NCI-H1417 (cell line): ENCODE measurements at regions not wholly inside any gene's neighbourhood (a gene's known extent, or its start where the extent isn't known, plus 50 kb on each side); places are given as distances from the start of the nearest gene placed in this dataset.
A peak's percentile ranks its signal among the peaks of the same experiment; 100 is the strongest.

Source experiments
- DNase-seq, 3 experiments: peaks; one replicate each; lab custom pipeline; 2025; lab: John Stamatoyannopoulos, UW

- DNase-seq, result no peak
These were observed 209.9 kb downstream of the COL4A1 start for GRCh38 chr13:110097013-110097412.

- no peak for DNase-seq
These were observed 214.1 kb downstream of the COL4A1 start for GRCh38 chr13:110092831-110093247.

GRCh38 chr13:110089815-110090214 is 217.1 kb downstream of the COL4A1 start:
- no peak for DNase-seq

GRCh38 chr13:110089100-110089499 is 217.9 kb downstream of the COL4A1 start:
- no peak for DNase-seq

- peak in 1 of 3 experiments; percentile 18 for DNase-seq
These were observed 233.0 kb downstream of the COL4A1 start for GRCh38 chr13:110073982-110074381.

GRCh38 chr13:110070511-110071120 is 236.3 kb downstream of the COL4A1 start:
- DNase-seq, result no peak

- DNase-seq, result no peak
These were observed 236.9 kb downstream of the COL4A1 start for GRCh38 chr13:110070046-110070445.

- DNase-seq, result no peak
These were observed 238.8 kb downstream of the COL4A1 start for GRCh38 chr13:110068176-110068473.

GRCh38 chr13:110067355-110068175 is 239.4 kb downstream of the COL4A1 start:
- no peak for DNase-seq

GRCh38 chr13:110065780-110066179 is 241.2 kb downstream of the COL4A1 start:
- DNase-seq, result no peak

GRCh38 chr13:110063490-110064421 is 243.2 kb downstream of the COL4A1 start:
- DNase-seq, result no peak

GRCh38 chr13:110062777-110063442 is 244.0 kb downstream of the COL4A1 start:
- DNase-seq, result no peak

- no peak for DNase-seq
These were observed 244.7 kb downstream of the COL4A1 start for GRCh38 chr13:110062077-110062776.

GRCh38 chr13:110061270-110061669 is 245.7 kb downstream of the COL4A1 start:
- no peak for DNase-seq

- no peak for DNase-seq
These were observed 249.9 kb downstream of the COL4A1 start for GRCh38 chr13:110057052-110057451.

GRCh38 chr13:110056640-110057039 is 250.3 kb downstream of the COL4A1 start:
- no peak for DNase-seq

GRCh38 chr13:110055089-110055488 is 251.9 kb downstream of the COL4A1 start:
- no peak for DNase-seq

GRCh38 chr13:110054041-110054440 is 252.9 kb downstream of the COL4A1 start:
- DNase-seq, result no peak

- DNase-seq, result peak; percentile 34 to 97 (median 63)
These were observed 259.5 kb downstream of the COL4A1 start for GRCh38 chr13:110047496-110047895.

GRCh38 chr13:110046811-110047210 is 260.1 kb downstream of the COL4A1 start:
- DNase-seq, result no peak

GRCh38 chr13:110045919-110046318 is 259.5 kb upstream of the IRS2 start:
- no peak for DNase-seq
